MM.1S (cell line): ENCODE measurements at regions not wholly inside any gene's neighbourhood (a gene's known extent, or its start where the extent isn't known, plus 50 kb on each side); places are given as distances from the start of the nearest gene placed in this dataset.

Source experiments
- DNase-seq: peaks from one replicate; pipeline ENCODE4 v3.0.0-alpha.2; 2015
- H2AFZ ChIP-seq: fragments of 300-600 bp; sonication (generic); 2 replicates; pipeline ENCODE4 v1.6.0; 2016; ENCODE audit warnings: antibody characterized with exemption, low read length
- H3F3A ChIP-seq: fragments of 300-600 bp; sonication (generic); 2 replicates; pipeline ENCODE4 v1.6.1; 2016; ENCODE audit warnings: mild to moderate bottlenecking, antibody characterized with exemption, low read length, moderate library complexity, mixed read lengths; ENCODE audit not compliant: insufficient read depth
- H3K27ac ChIP-seq: fragments of 300-600 bp; sonication (generic); 2 replicates; pipeline ENCODE4 v1.5.1; 2016; ENCODE audit warnings: mild to moderate bottlenecking, low read length
- H3K27me3 ChIP-seq: fragments of 300-600 bp; sonication (generic); replicated peaks from 2 replicates; pipeline ENCODE4 v1.6.0; 2016; ENCODE audit warnings: low read length; ENCODE audit not compliant: insufficient read depth
- H3K36me3 ChIP-seq: fragments of 300-600 bp; sonication (generic); replicated peaks from 2 replicates; pipeline ENCODE4 v1.6.1; 2016; ENCODE audit warnings: mild to moderate bottlenecking, low read length, mixed read lengths; ENCODE audit not compliant: insufficient read depth
- H3K4me1 ChIP-seq: fragments of 300-600 bp; sonication (generic); 2 replicates; pipeline ENCODE4 v1.6.1; 2016; ENCODE audit warnings: low read length, mixed read lengths
- H3K4me2 ChIP-seq: fragments of 300-600 bp; sonication (generic); 2 replicates; pipeline ENCODE4 v1.6.0; 2016; ENCODE audit warnings: low read depth, low read length
- H3K4me3 ChIP-seq: fragments of 300-600 bp; sonication (generic); 2 replicates; pipeline ENCODE4 v1.5.1; 2016; ENCODE audit warnings: low read length, mixed read lengths
- H3K79me2 ChIP-seq: fragments of 300-600 bp; sonication (generic); 2 replicates; pipeline ENCODE4 v1.6.1; 2016; ENCODE audit warnings: mixed run types, low read length, mixed read lengths
- H3K9ac ChIP-seq: fragments of 300-600 bp; sonication (generic); 2 replicates; pipeline ENCODE4 v1.6.1; 2016; ENCODE audit warnings: low read length, mixed read lengths
- H3K9me2 ChIP-seq: fragments of 300-600 bp; sonication (generic); replicated peaks from 2 replicates; pipeline ENCODE4 v1.6.1; 2016; ENCODE audit warnings: mild to moderate bottlenecking, low read length, mixed read lengths; ENCODE audit not compliant: insufficient read depth
- H3K9me3 ChIP-seq: fragments of 300-600 bp; sonication (generic); replicated peaks from 2 replicates; pipeline ENCODE4 v1.6.1; 2016; ENCODE audit warnings: mild to moderate bottlenecking, low read length, mixed read lengths; ENCODE audit not compliant: insufficient read depth
- H4K20me1 ChIP-seq: fragments of 300-600 bp; sonication (generic); 2 replicates; pipeline ENCODE4 v1.6.1; 2016; ENCODE audit warnings: mild to moderate bottlenecking, low read length, moderate library complexity, mixed read lengths; ENCODE audit not compliant: insufficient read depth
- EZH2 ChIP-seq: fragments of 300-600 bp; sonication (generic); optimal IDR thresholded peaks from 2 replicates; pipeline ENCODE3; 2017; ENCODE audit warnings: low read depth, mild to moderate bottlenecking, antibody characterized with exemption, low read length, mixed read lengths
- EZH2phosphoT487 ChIP-seq: fragments of 300-600 bp; sonication (generic); IDR thresholded peaks from 2 replicates; pipeline ENCODE4 v1.6.1; 2018; ENCODE audit warnings: antibody characterized with exemption, low read length
- TF ChIP-seq, protein P1 (sequence below): fragments of 300-600 bp; sonication (generic); IDR thresholded peaks from 2 replicates; pipeline ENCODE4 v1.5.1; 2016; ENCODE audit warnings: antibody characterized with exemption, low read length, mixed read lengths

DNA sequence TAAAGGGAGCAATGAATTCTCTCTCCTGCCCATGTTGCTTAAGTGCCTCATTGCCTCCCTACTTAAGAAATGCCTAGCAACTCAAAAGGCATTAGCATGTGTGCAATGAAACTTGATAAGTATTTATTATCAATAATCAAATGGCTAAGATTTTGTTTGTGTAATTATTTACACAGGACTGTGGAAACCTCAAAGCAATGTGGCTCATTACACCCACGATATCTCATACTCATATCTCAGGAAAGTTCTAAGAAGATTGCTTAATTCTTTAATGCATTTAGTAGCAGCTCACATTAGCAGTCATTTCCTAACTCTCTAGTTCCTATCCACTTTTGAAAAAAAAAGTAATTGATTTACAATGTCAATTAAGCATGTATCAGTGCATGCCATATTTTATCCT lies 253.3 kb downstream of the DUSP10 start:
- no peaks in the 10 kb centered on the region for H4K20me1 ChIP-seq
- H3K9me2 ChIP-seq: no peaks in the 10 kb centered on the region
- H3K27ac ChIP-seq: no peak overlapping the region
- no peak overlapping the region for H3K4me2 ChIP-seq
- no peak for DNase-seq
- H3K9me3 ChIP-seq: no peaks in the 10 kb centered on the region
- H3F3A ChIP-seq: no peaks in the 10 kb centered on the region
- no peak overlapping the region for H3K4me3 ChIP-seq
- H3K36me3 ChIP-seq: no peaks in the 10 kb centered on the region
- H2AFZ ChIP-seq: no peak overlapping the region
- H3K9ac ChIP-seq: no peak overlapping the region
- no peaks in the 10 kb centered on the region for H3K79me2 ChIP-seq
- H3K27me3 ChIP-seq: no peaks in the 10 kb centered on the region
- no peaks in the 10 kb centered on the region for H3K4me1 ChIP-seq
- TF ChIP-seq, protein P1, sequence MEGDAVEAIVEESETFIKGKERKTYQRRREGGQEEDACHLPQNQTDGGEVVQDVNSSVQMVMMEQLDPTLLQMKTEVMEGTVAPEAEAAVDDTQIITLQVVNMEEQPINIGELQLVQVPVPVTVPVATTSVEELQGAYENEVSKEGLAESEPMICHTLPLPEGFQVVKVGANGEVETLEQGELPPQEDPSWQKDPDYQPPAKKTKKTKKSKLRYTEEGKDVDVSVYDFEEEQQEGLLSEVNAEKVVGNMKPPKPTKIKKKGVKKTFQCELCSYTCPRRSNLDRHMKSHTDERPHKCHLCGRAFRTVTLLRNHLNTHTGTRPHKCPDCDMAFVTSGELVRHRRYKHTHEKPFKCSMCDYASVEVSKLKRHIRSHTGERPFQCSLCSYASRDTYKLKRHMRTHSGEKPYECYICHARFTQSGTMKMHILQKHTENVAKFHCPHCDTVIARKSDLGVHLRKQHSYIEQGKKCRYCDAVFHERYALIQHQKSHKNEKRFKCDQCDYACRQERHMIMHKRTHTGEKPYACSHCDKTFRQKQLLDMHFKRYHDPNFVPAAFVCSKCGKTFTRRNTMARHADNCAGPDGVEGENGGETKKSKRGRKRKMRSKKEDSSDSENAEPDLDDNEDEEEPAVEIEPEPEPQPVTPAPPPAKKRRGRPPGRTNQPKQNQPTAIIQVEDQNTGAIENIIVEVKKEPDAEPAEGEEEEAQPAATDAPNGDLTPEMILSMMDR: no peak
- TF ChIP-seq EZH2phosphoT487 (no peak), EZH2 (no peak)

DNA sequence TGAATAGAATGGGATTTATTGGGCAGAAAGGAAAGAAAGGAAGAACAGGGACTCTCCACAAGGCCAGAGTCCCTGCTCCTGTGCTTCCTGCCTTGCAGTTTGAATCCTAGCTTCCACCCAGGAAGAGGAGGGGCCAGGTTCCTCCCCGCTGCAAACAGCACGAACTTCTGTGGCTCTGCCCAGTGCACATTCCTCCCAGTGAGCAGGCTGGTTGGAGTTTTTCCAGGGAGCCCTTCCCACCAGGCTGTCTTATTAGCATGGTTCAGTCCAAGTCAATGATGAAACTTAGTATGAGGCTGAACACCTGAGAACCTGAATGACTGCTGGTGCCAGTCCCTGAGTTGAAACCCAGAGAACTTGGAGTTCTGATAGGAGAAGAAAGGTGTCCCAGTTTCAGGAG lies 247.2 kb downstream of the DUSP10 start:
- Histone ChIP-seq H3K4me1 (no peaks in the 10 kb centered on the region), H3K4me2 (no peak overlapping the region), H3K9me3 (no peaks in the 10 kb centered on the region), H3K9ac (no peak overlapping the region), H4K20me1 (no peaks in the 10 kb centered on the region), H3K4me3 (no peak overlapping the region), H2AFZ (no peak overlapping the region), H3K27me3 (no peaks in the 10 kb centered on the region), H3K79me2 (no peaks in the 10 kb centered on the region), H3K36me3 (no peaks in the 10 kb centered on the region), H3K27ac (no peak overlapping the region), H3F3A (no peaks in the 10 kb centered on the region), H3K9me2 (no peaks in the 10 kb centered on the region)
- no peak for TF ChIP-seq EZH2
- DNase-seq: no peak

DNA sequence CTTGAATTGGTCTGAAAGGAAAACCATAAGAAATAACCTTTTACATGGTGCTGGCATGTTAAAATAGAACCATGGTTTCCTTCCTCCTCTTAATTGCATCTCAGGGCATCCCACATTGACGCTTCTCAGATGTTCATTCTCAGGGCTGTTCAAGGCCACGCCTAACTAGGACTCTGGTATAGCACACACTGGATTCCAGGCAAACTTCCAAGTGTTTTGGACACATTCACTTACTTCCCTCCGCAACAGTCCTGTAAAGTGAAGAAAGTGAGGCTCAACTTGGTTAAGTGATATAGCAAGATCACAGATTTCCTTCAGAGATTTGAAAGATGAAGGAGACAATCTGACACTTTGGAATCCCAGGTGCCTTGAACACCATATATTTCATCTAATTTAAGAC lies 244.8 kb downstream of the DUSP10 start:
- Histone ChIP-seq H3K36me3 (no peaks in the 10 kb centered on the region), H3K4me1 (no peaks in the 10 kb centered on the region), H2AFZ (no peak overlapping the region), H3K4me2 (no peak overlapping the region), H3K79me2 (no peaks in the 10 kb centered on the region), H3K4me3 (no peak overlapping the region), H3K27me3 (no peaks in the 10 kb centered on the region), H3K9ac (no peak overlapping the region), H3K9me2 (no peaks in the 10 kb centered on the region), H4K20me1 (no peaks in the 10 kb centered on the region), H3K27ac (no peak overlapping the region), H3F3A (no peaks in the 10 kb centered on the region), H3K9me3 (no peaks in the 10 kb centered on the region)
- no peak for DNase-seq
- TF ChIP-seq EZH2 (no peak), EZH2phosphoT487 (no peak)
- TF ChIP-seq, protein P1: no peak

DNA sequence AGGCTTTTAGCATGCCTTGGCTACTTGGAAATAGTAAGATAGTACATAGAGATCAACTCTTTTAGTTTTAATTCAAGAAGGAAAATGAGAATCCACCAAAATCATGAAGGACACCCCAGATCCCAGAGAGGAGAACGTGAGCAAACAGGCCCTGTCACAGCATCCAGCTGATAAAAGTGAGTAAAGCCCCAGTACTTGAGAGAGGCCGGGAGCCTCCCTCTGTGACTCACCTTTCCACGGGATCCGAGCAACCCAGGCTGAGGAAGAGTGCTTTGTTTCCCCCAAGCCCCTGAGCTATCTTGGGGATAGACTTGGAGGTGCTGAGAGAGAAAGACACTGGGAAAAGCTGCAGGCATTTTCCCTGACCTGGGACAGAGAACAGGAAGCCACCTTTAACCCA lies 238.6 kb downstream of the DUSP10 start:
- Histone ChIP-seq H3K27ac (no peak overlapping the region), H2AFZ (no peak overlapping the region), H3K9ac (no peak overlapping the region), H3K4me2 (no peak overlapping the region), H3F3A (no peaks in the 10 kb centered on the region), H3K36me3 (no peaks in the 10 kb centered on the region), H3K79me2 (no peaks in the 10 kb centered on the region), H3K9me2 (no peaks in the 10 kb centered on the region), H3K27me3 (no peaks in the 10 kb centered on the region), H4K20me1 (no peaks in the 10 kb centered on the region), H3K4me1 (no peaks in the 10 kb centered on the region), H3K9me3 (no peaks in the 10 kb centered on the region), H3K4me3 (no peak overlapping the region)
- TF ChIP-seq EZH2phosphoT487: no peak
- no peak for TF ChIP-seq EZH2
- DNase-seq: no peak
